OCI-LY1 (cell line): ENCODE measurements at regions not wholly inside any gene's neighbourhood (a gene's known extent, or its start where the extent isn't known, plus 50 kb on each side); places are given as distances from the start of the nearest gene placed in this dataset.

Experiments
- EZH2 ChIP-seq: fragments of 200-600 bp; sonication (generic), shearing (Covaris generic); IDR thresholded peaks from 2 replicates; pipeline ENCODE4 v1.8.0; 2017; ENCODE audit warnings: borderline replicate concordance, mixed run types, mild to moderate bottlenecking, antibody characterized with exemption, low read length, moderate library complexity, mixed read lengths
- TF ChIP-seq, protein P1 (sequence below): fragments of 200-600 bp; sonication (generic), shearing (Covaris generic); IDR thresholded peaks from 2 replicates; pipeline ENCODE4 v1.5.1; 2017; ENCODE audit warnings: mild to moderate bottlenecking, antibody characterized with exemption, low read length, moderate library complexity, mixed read lengths

- TF ChIP-seq, protein P1, sequence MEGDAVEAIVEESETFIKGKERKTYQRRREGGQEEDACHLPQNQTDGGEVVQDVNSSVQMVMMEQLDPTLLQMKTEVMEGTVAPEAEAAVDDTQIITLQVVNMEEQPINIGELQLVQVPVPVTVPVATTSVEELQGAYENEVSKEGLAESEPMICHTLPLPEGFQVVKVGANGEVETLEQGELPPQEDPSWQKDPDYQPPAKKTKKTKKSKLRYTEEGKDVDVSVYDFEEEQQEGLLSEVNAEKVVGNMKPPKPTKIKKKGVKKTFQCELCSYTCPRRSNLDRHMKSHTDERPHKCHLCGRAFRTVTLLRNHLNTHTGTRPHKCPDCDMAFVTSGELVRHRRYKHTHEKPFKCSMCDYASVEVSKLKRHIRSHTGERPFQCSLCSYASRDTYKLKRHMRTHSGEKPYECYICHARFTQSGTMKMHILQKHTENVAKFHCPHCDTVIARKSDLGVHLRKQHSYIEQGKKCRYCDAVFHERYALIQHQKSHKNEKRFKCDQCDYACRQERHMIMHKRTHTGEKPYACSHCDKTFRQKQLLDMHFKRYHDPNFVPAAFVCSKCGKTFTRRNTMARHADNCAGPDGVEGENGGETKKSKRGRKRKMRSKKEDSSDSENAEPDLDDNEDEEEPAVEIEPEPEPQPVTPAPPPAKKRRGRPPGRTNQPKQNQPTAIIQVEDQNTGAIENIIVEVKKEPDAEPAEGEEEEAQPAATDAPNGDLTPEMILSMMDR: no peak
- TF ChIP-seq EZH2: no peak
These were observed 76.1 kb downstream of the TEKT4 start for GRCh38 chr2:94947097-94948016.
